Erythroblast (primary cell): ENCODE measurements at regions not wholly inside any gene's neighbourhood (a gene's known extent, or its start where the extent isn't known, plus 50 kb on each side); places are given as distances from the start of the nearest gene placed in this dataset.

Experiments used
- GATA1 ChIP-seq: IDR thresholded peaks from 2 replicates; pipeline ENCODE4 v1.6.1; 2011; ENCODE audit warnings: low read depth, mild to moderate bottlenecking, control low read depth, low read length, moderate library complexity
- POLR2A ChIP-seq: IDR thresholded peaks from 2 replicates; pipeline ENCODE4 v1.6.1; 2011; ENCODE audit warnings: mild to moderate bottlenecking, low read length

- TF ChIP-seq POLR2A (no peak), GATA1 (no peak)
Measured at GRCh38 chr2:147588191-147588590, 256.6 kb upstream of the ACVR2A start.
